ENCODE measurements at regions not wholly inside any gene's neighbourhood (a gene's known extent, or its start where the extent isn't known, plus 50 kb on each side); places are given as distances from the start of the nearest gene placed in this dataset.

- TF ChIP-seq RORB (CRISPR knock-in tag; IDR thresholded peaks at IDR 0.05): no peak
- TF ChIP-seq ESRRA (CRISPR knock-in tag; IDR thresholded peaks at IDR 0.05; ENCODE audit: borderline replicate concordance): no peak
- TF ChIP-seq CTCF (IDR thresholded peaks at IDR 0.05): no peak
- TF ChIP-seq FOXJ3 (CRISPR knock-in tag; IDR thresholded peaks at IDR 0.05; ENCODE audit: borderline replicate concordance): no peak
- no peak for TF ChIP-seq USF1 (CRISPR knock-in tag; IDR thresholded peaks at IDR 0.05)
- no peak for TF ChIP-seq NR1H2 (CRISPR knock-in tag; IDR thresholded peaks at IDR 0.05)
- no peak for TF ChIP-seq ATF2 (CRISPR knock-in tag; IDR thresholded peaks at IDR 0.05; ENCODE audit: borderline replicate concordance, low read depth)
- TF ChIP-seq ZNF121 (CRISPR knock-in tag; IDR thresholded peaks at IDR 0.05): no peak
- no peak for TF ChIP-seq CDX4 (CRISPR knock-in tag; IDR thresholded peaks at IDR 0.05; ENCODE audit: borderline replicate concordance)
These were observed 121.8 kb downstream of the CYLD start for GRCh38 chr16:50863644-50864144.

Measured in WTC11 (cell line).